ENCODE measurements at regions not wholly inside any gene's neighbourhood (a gene's known extent, or its start where the extent isn't known, plus 50 kb on each side); places are given as distances from the start of the nearest gene placed in this dataset.

- TF ChIP-seq CTCF (IDR thresholded peaks at IDR 0.05; ENCODE audit: low read depth, low read length) (no peak), POLR2A (IDR thresholded peaks at IDR 0.05; ENCODE audit: extremely low read depth, insufficient read length) (no peak), MAX (IDR thresholded peaks at IDR 0.05; ENCODE audit: low read depth, low read length) (no peak), MYC (IDR thresholded peaks at IDR 0.05; ENCODE audit: low read depth, low read length) (no peak)
Observed at GRCh38 chr6:112575309-112575834, 228.2 kb downstream of the RFPL4B start.

Measured in NB4 (cell line).